NT2/D1 (cell line): ENCODE measurements at regions not wholly inside any gene's neighbourhood (a gene's known extent, or its start where the extent isn't known, plus 50 kb on each side); places are given as distances from the start of the nearest gene placed in this dataset.
"Not testable (repeated sequence)": the region's sequence is repeated elsewhere in the genome, so short reads cannot be mapped to it uniquely, and the experiment has no call there.

Source experiments
- DNase-seq: peaks from one replicate; pipeline ENCODE4 v3.0.0-alpha.2; 2011; ENCODE audit warnings: low read depth, low spot score
- H3K27me3 ChIP-seq: 2 replicates; pipeline ENCODE4 v1.6.0; 2011; ENCODE audit warnings: mild to moderate bottlenecking; ENCODE audit not compliant: insufficient read length, insufficient read depth
- H3K36me3 ChIP-seq: 2 replicates; pipeline ENCODE4 v1.6.1; 2011; ENCODE audit warnings: mild to moderate bottlenecking, low read length, mixed read lengths; ENCODE audit not compliant: insufficient read depth, insufficient read length
- H3K4me1 ChIP-seq: 2 replicates; pipeline ENCODE4 v1.5.1; 2011; ENCODE audit not compliant: insufficient read depth, insufficient read length
- H3K4me3 ChIP-seq: 2 replicates; pipeline ENCODE4 v1.5.1; 2011; ENCODE audit warnings: low read depth; ENCODE audit not compliant: insufficient read length
- H3K9ac ChIP-seq: 2 replicates; pipeline ENCODE4 v1.6.0; 2011; ENCODE audit warnings: low read depth; ENCODE audit not compliant: insufficient read length
- H3K9me3 ChIP-seq: 2 replicates; pipeline ENCODE4 v1.5.1; 2011; ENCODE audit warnings: mild to moderate bottlenecking, low read length; ENCODE audit not compliant: insufficient read depth
- SUZ12 ChIP-seq: IDR thresholded peaks from 2 replicates; pipeline ENCODE4 v1.6.1; 2011; ENCODE audit not compliant: insufficient read length, insufficient read depth; ENCODE audit errors: extremely low read depth
- YY1 ChIP-seq: IDR thresholded peaks from 2 replicates; pipeline ENCODE4 v1.6.1; 2011; ENCODE audit not compliant: insufficient read length, insufficient read depth
- ZNF274 ChIP-seq: IDR thresholded peaks from 2 replicates; pipeline ENCODE4 v1.6.1; 2011; ENCODE audit warnings: mild to moderate bottlenecking, low read depth, low read length

GRCh38 chr1:194062962-194063361 is 876.5 kb upstream of the B3GALT2 start:
- no peaks in the 10 kb centered on the region for H3K27me3 ChIP-seq
- DNase-seq: no peak
- no peak for TF ChIP-seq SUZ12
- TF ChIP-seq YY1: no peak
- TF ChIP-seq ZNF274: no peak
- H3K9me3 ChIP-seq: no peaks in the 10 kb centered on the region
- H3K4me3 ChIP-seq: no peak overlapping the region
- H3K9ac ChIP-seq: no peak overlapping the region
- no peaks in the 10 kb centered on the region for H3K36me3 ChIP-seq
- no peaks in the 10 kb centered on the region for H3K4me1 ChIP-seq

GRCh38 chr1:194062526-194062925 is 876.1 kb upstream of the B3GALT2 start:
- no peak for DNase-seq
- Histone ChIP-seq H3K27me3 (no peaks in the 10 kb centered on the region), H3K4me3 (no peak overlapping the region), H3K36me3 (no peaks in the 10 kb centered on the region), H3K9me3 (no peaks in the 10 kb centered on the region), H3K9ac (no peak overlapping the region), H3K4me1 (no peaks in the 10 kb centered on the region)
- TF ChIP-seq YY1 (no peak), SUZ12 (no peak), ZNF274 (no peak)

GRCh38 chr1:194060481-194060880 is 874.1 kb upstream of the B3GALT2 start:
- Histone ChIP-seq H3K9me3 (no peaks in the 10 kb centered on the region), H3K4me1 (no peaks in the 10 kb centered on the region), H3K9ac (no peak overlapping the region), H3K27me3 (no peaks in the 10 kb centered on the region), H3K4me3 (no peak overlapping the region), H3K36me3 (no peaks in the 10 kb centered on the region)
- no peak for DNase-seq
- TF ChIP-seq ZNF274 (no peak), YY1 (no peak), SUZ12 (no peak)

GRCh38 chr1:194058268-194058667 is 871.9 kb upstream of the B3GALT2 start:
- H3K36me3 ChIP-seq, H3K27me3 ChIP-seq, H3K9ac ChIP-seq, H3K9me3 ChIP-seq, DNase-seq, H3K4me1 ChIP-seq, H3K4me3 ChIP-seq: not testable (repeated sequence)

- Histone ChIP-seq H3K9ac (no peak overlapping the region), H3K4me1 (no peaks in the 10 kb centered on the region), H3K27me3 (no peaks in the 10 kb centered on the region), H3K4me3 (no peak overlapping the region), H3K36me3 (no peaks in the 10 kb centered on the region), H3K9me3 (no peaks in the 10 kb centered on the region)
- DNase-seq: no peak
- no peak for TF ChIP-seq YY1
- TF ChIP-seq ZNF274: no peak
- TF ChIP-seq SUZ12: no peak
Measured at GRCh38 chr1:194056169-194056568, 869.8 kb upstream of the B3GALT2 start.

- DNase-seq: no peak
- Histone ChIP-seq H3K4me3 (no peak overlapping the region), H3K27me3 (no peaks in the 10 kb centered on the region), H3K4me1 (no peaks in the 10 kb centered on the region), H3K9ac (no peak overlapping the region), H3K9me3 (no peaks in the 10 kb centered on the region), H3K36me3 (no peaks in the 10 kb centered on the region)
- no peak for TF ChIP-seq SUZ12
- TF ChIP-seq ZNF274: no peak
- no peak for TF ChIP-seq YY1
Measured at GRCh38 chr1:194055536-194055935, 869.1 kb upstream of the B3GALT2 start.

GRCh38 chr1:194052514-194053338 is 866.3 kb upstream of the B3GALT2 start:
- Histone ChIP-seq H3K9ac (no peak overlapping the region), H3K27me3 (no peaks in the 10 kb centered on the region), H3K4me1 (no peaks in the 10 kb centered on the region), H3K9me3 (no peaks in the 10 kb centered on the region), H3K36me3 (no peaks in the 10 kb centered on the region), H3K4me3 (no peak overlapping the region)
- DNase-seq: no peak
- no peak for TF ChIP-seq SUZ12
- no peak for TF ChIP-seq ZNF274
- TF ChIP-seq YY1: no peak

- no peak for DNase-seq
- Histone ChIP-seq H3K4me1 (no peaks in the 10 kb centered on the region), H3K9ac (no peak overlapping the region), H3K36me3 (no peaks in the 10 kb centered on the region), H3K9me3 (no peaks in the 10 kb centered on the region), H3K4me3 (no peak overlapping the region), H3K27me3 (no peaks in the 10 kb centered on the region)
- TF ChIP-seq ZNF274 (no peak), SUZ12 (no peak), YY1 (no peak)
Measured at GRCh38 chr1:194047921-194048320, 861.5 kb upstream of the B3GALT2 start.
